ENCODE measurements at regions not wholly inside any gene's neighbourhood (a gene's known extent, or its start where the extent isn't known, plus 50 kb on each side); places are given as distances from the start of the nearest gene placed in this dataset.

GRCh38 chr12:40573024-40573423 is 119.2 kb upstream of the CNTN1 start:
- Histone ChIP-seq H3K4me1 (ENCODE audit: control insufficient read depth, insufficient read depth, low read length) (no peaks in the 10 kb centered on the region), H3K9ac (ENCODE audit: extremely low read depth, low read length, poor library complexity, severe bottlenecking) (no peak overlapping the region), H3K4me3 (ENCODE audit: low read length) (no peak overlapping the region), H3K27ac (ENCODE audit: low read depth, low read length) (no peak overlapping the region), H3K27me3 (ENCODE audit: control insufficient read depth, insufficient read depth, low read length, poor library complexity, severe bottlenecking) (no peaks in the 10 kb centered on the region), H3K36me3 (ENCODE audit: control insufficient read depth, insufficient read depth, low read length) (no peaks in the 10 kb centered on the region), H3K9me3 (ENCODE audit: control insufficient read depth, low read length) (no peaks in the 10 kb centered on the region)
- peaks cover 2% of the 10 kb centered on the region for H3K27me3 Mint-ChIP-seq (ENCODE audit: insufficient read depth)
- H3K4me3 Mint-ChIP-seq = no peak overlapping the region
- no peak for DNase-seq
- H3K9me3 Mint-ChIP-seq = no peaks in the 10 kb centered on the region
- H3K4me1 Mint-ChIP-seq = peaks cover 6% of the 10 kb centered on the region
- TF ChIP-seq CTCF (conservative IDR thresholded peaks at IDR 0.05) = no peak
- H3K27ac Mint-ChIP-seq = no peak overlapping the region
- H3K36me3 Mint-ChIP-seq (ENCODE audit: low read depth) = no peaks in the 10 kb centered on the region

DNA sequence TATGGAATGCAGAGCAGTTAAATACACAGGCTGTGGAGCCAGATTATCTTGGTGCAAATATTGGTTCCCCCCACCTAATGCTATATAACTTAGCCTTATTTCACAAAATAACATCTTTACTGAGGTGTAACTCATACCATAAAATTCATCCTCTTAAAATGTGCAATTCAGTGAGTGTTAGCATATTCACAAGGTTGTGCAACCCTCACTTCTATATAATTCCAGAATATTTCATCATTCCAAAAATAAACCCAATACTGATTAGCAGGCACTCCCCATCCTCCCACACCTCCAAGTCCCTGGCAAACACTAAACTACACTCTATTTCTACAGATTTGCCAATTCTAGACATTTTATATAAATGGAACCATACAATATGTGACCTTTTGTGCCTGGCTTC is 116.3 kb upstream of the CNTN1 start:
- no peak overlapping the region for H3K4me3 Mint-ChIP-seq
- no peaks in the 10 kb centered on the region for H3K4me1 ChIP-seq (ENCODE audit: control insufficient read depth, insufficient read depth, low read length)
- H3K9me3 Mint-ChIP-seq = peaks cover 14% of the 10 kb centered on the region
- H3K4me3 ChIP-seq (ENCODE audit: low read length) = no peak overlapping the region
- no peak overlapping the region for H3K9ac ChIP-seq (ENCODE audit: extremely low read depth, low read length, poor library complexity, severe bottlenecking)
- H3K36me3 Mint-ChIP-seq (ENCODE audit: low read depth) = no peaks in the 10 kb centered on the region
- no peak overlapping the region for H3K27ac Mint-ChIP-seq
- H3K4me1 Mint-ChIP-seq = no peaks in the 10 kb centered on the region
- no peaks in the 10 kb centered on the region for H3K36me3 ChIP-seq (ENCODE audit: control insufficient read depth, insufficient read depth, low read length)
- no peak overlapping the region for H3K27ac ChIP-seq (ENCODE audit: low read depth, low read length)
- no peaks in the 10 kb centered on the region for H3K27me3 ChIP-seq (ENCODE audit: control insufficient read depth, insufficient read depth, low read length, poor library complexity, severe bottlenecking)
- peaks cover 2% of the 10 kb centered on the region for H3K27me3 Mint-ChIP-seq (ENCODE audit: insufficient read depth)
- no peak for TF ChIP-seq CTCF (conservative IDR thresholded peaks at IDR 0.05)
- DNase-seq = no peak
- H3K9me3 ChIP-seq (ENCODE audit: control insufficient read depth, low read length) = peaks cover 15% of the 10 kb centered on the region

DNA sequence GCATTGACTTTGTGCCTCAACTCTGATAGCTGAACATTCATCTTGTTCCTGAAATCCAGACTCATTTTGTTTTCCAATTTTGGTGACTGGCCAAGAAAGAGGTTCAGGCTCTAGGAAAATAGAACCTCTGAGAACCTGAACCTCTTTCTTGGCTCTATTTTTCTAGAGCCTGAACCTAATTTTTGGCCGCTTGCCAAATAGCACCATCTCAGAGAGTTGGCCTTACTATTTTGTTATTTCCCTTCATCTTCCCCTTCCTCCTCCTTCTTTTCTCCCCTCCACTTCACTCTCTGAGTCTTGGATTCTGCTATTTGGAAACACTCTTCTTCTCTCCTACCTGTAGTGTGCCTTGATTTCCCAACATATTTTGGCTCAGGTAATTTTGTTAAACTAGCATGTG is 114.4 kb upstream of the CNTN1 start:
- H3K4me1 ChIP-seq (ENCODE audit: control insufficient read depth, insufficient read depth, low read length) = no peaks in the 10 kb centered on the region
- Mint-ChIP-seq H3K27me3 (ENCODE audit: insufficient read depth) (peaks cover 2% of the 10 kb centered on the region), H3K27ac (no peak overlapping the region), H3K4me3 (no peak overlapping the region), H3K36me3 (ENCODE audit: low read depth) (peaks cover 1% of the 10 kb centered on the region), H3K4me1 (no peaks in the 10 kb centered on the region), H3K9me3 (peaks cover 33% of the 10 kb centered on the region)
- no peaks in the 10 kb centered on the region for H3K27me3 ChIP-seq (ENCODE audit: control insufficient read depth, insufficient read depth, low read length, poor library complexity, severe bottlenecking)
- no peaks in the 10 kb centered on the region for H3K36me3 ChIP-seq (ENCODE audit: control insufficient read depth, insufficient read depth, low read length)
- no peak overlapping the region for H3K9ac ChIP-seq (ENCODE audit: extremely low read depth, low read length, poor library complexity, severe bottlenecking)
- no peak for DNase-seq
- H3K27ac ChIP-seq (ENCODE audit: low read depth, low read length) = no peak overlapping the region
- WGBS, 2 experiments (ENCODE audit: insufficient coverage in 1 of 2, insufficient read length in 1 of 2) = 91 to 93% methylated on average over 1 of the region's 1 CpG
- H3K4me3 ChIP-seq (ENCODE audit: low read length) = no peak overlapping the region
- TF ChIP-seq CTCF (conservative IDR thresholded peaks at IDR 0.05) = no peak
- H3K9me3 ChIP-seq (ENCODE audit: control insufficient read depth, low read length) = peaks cover 34% of the 10 kb centered on the region
